ENCODE measurements at regions not wholly inside any gene's neighbourhood (a gene's known extent, or its start where the extent isn't known, plus 50 kb on each side); places are given as distances from the start of the nearest gene placed in this dataset.

DNA sequence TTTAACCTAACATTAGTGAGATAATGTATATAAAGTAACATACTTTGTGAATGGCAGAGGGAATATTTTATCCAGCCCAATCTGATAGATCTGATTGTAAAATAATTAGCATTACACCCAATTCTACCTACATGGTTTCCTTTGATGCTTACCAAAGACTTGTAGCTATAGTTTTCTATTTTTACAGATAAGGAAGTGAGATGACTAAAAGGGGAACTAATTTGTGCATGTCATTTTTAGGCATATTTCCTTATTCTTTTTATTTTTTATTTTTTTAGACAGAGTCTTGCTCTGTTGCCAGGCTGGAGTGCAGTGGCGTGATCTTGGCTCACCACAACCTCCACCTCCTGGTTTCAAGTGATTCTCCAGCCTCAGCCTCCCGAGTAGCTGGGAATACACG, 793.7 kb upstream of the LRRC4C start:
- no peak for TF ChIP-seq EZH2phosphoT487 (IDR thresholded peaks at IDR 0.05; ENCODE audit: low read length)
- TF ChIP-seq, protein P1, sequence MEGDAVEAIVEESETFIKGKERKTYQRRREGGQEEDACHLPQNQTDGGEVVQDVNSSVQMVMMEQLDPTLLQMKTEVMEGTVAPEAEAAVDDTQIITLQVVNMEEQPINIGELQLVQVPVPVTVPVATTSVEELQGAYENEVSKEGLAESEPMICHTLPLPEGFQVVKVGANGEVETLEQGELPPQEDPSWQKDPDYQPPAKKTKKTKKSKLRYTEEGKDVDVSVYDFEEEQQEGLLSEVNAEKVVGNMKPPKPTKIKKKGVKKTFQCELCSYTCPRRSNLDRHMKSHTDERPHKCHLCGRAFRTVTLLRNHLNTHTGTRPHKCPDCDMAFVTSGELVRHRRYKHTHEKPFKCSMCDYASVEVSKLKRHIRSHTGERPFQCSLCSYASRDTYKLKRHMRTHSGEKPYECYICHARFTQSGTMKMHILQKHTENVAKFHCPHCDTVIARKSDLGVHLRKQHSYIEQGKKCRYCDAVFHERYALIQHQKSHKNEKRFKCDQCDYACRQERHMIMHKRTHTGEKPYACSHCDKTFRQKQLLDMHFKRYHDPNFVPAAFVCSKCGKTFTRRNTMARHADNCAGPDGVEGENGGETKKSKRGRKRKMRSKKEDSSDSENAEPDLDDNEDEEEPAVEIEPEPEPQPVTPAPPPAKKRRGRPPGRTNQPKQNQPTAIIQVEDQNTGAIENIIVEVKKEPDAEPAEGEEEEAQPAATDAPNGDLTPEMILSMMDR (IDR thresholded peaks at IDR 0.05; ENCODE audit: low read length), result no peak
- TF ChIP-seq EZH2 (optimal IDR thresholded peaks at IDR 0.05; ENCODE audit: low read depth, low read length), result no peak
- Histone ChIP-seq H3K36me3 (replicated peaks; ENCODE audit: insufficient read depth, low read length) (no peaks in the 10 kb centered on the region), H3K9ac (ENCODE audit: low read length) (no peak overlapping the region), H3K27ac (ENCODE audit: low read length) (no peak overlapping the region), H3K4me2 (ENCODE audit: low read depth, low read length) (no peak overlapping the region), H2AFZ (ENCODE audit: low read length) (no peak overlapping the region), H4K20me1 (ENCODE audit: insufficient read depth, low read length) (no peaks in the 10 kb centered on the region), H3K4me3 (ENCODE audit: low read length) (no peak overlapping the region), H3K9me3 (replicated peaks; ENCODE audit: insufficient read depth, low read length) (no peaks in the 10 kb centered on the region), H3K9me2 (replicated peaks; ENCODE audit: insufficient read depth, low read length) (no peaks in the 10 kb centered on the region), H3K79me2 (ENCODE audit: low read length) (no peaks in the 10 kb centered on the region), H3F3A (ENCODE audit: insufficient read depth, low read length) (no peaks in the 10 kb centered on the region), H3K4me1 (ENCODE audit: low read length) (no peaks in the 10 kb centered on the region), H3K27me3 (replicated peaks; ENCODE audit: insufficient read depth, low read length) (no peaks in the 10 kb centered on the region)
- DNase-seq, result no peak

- Histone ChIP-seq H3K27ac (ENCODE audit: low read length) (no peak overlapping the region), H3K4me1 (ENCODE audit: low read length) (no peaks in the 10 kb centered on the region), H3K36me3 (replicated peaks; ENCODE audit: insufficient read depth, low read length) (no peaks in the 10 kb centered on the region), H3K9me2 (replicated peaks; ENCODE audit: insufficient read depth, low read length) (no peaks in the 10 kb centered on the region), H3K9ac (ENCODE audit: low read length) (no peak overlapping the region), H2AFZ (ENCODE audit: low read length) (no peak overlapping the region), H3K79me2 (ENCODE audit: low read length) (no peaks in the 10 kb centered on the region), H3F3A (ENCODE audit: insufficient read depth, low read length) (no peaks in the 10 kb centered on the region), H3K27me3 (replicated peaks; ENCODE audit: insufficient read depth, low read length) (no peaks in the 10 kb centered on the region), H3K4me2 (ENCODE audit: low read depth, low read length) (no peak overlapping the region), H4K20me1 (ENCODE audit: insufficient read depth, low read length) (no peaks in the 10 kb centered on the region), H3K4me3 (ENCODE audit: low read length) (no peak overlapping the region), H3K9me3 (replicated peaks; ENCODE audit: insufficient read depth, low read length) (no peaks in the 10 kb centered on the region)
- DNase-seq, result no peak
- no peak for TF ChIP-seq EZH2phosphoT487 (IDR thresholded peaks at IDR 0.05; ENCODE audit: low read length)
- TF ChIP-seq, protein P1 (IDR thresholded peaks at IDR 0.05; ENCODE audit: low read length), result no peak
- no peak for TF ChIP-seq EZH2 (optimal IDR thresholded peaks at IDR 0.05; ENCODE audit: low read depth, low read length)
These were observed 796.5 kb upstream of the LRRC4C start for GRCh38 chr11:42255906-42256305.

DNA sequence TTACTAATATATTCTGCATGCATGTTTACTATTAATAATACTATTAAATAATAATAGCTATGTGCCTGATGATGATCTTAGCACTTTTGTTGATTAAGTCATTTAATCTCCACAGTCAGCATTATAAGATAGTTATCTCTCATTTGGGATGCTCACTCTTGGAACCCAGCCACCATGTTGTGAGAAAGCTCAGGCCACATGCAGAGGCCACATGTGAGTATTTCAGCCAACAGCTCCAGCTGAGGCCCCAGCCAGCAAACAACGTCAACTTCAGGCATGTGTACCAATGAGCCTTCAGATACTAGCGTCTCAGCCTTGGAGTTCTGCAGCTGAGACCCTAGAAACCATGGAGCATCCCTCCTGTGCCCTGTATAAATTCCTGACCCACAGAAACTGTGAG, 798.1 kb upstream of the LRRC4C start:
- H3K4me2 ChIP-seq (ENCODE audit: low read depth, low read length), result no peak overlapping the region
- DNase-seq, result no peak
- H2AFZ ChIP-seq (ENCODE audit: low read length), result no peak overlapping the region
- no peak overlapping the region for H3K4me3 ChIP-seq (ENCODE audit: low read length)
- H4K20me1 ChIP-seq (ENCODE audit: insufficient read depth, low read length), result no peaks in the 10 kb centered on the region
- no peaks in the 10 kb centered on the region for H3K36me3 ChIP-seq (replicated peaks; ENCODE audit: insufficient read depth, low read length)
- no peak overlapping the region for H3K9ac ChIP-seq (ENCODE audit: low read length)
- no peaks in the 10 kb centered on the region for H3K79me2 ChIP-seq (ENCODE audit: low read length)
- H3K9me2 ChIP-seq (replicated peaks; ENCODE audit: insufficient read depth, low read length), result no peaks in the 10 kb centered on the region
- H3F3A ChIP-seq (ENCODE audit: insufficient read depth, low read length), result no peaks in the 10 kb centered on the region
- no peaks in the 10 kb centered on the region for H3K4me1 ChIP-seq (ENCODE audit: low read length)
- H3K9me3 ChIP-seq (replicated peaks; ENCODE audit: insufficient read depth, low read length), result no peaks in the 10 kb centered on the region
- H3K27me3 ChIP-seq (replicated peaks; ENCODE audit: insufficient read depth, low read length), result no peaks in the 10 kb centered on the region
- TF ChIP-seq EZH2 (optimal IDR thresholded peaks at IDR 0.05; ENCODE audit: low read depth, low read length), result no peak
- TF ChIP-seq EZH2phosphoT487 (IDR thresholded peaks at IDR 0.05; ENCODE audit: low read length), result no peak
- TF ChIP-seq, protein P1 (IDR thresholded peaks at IDR 0.05; ENCODE audit: low read length), result no peak
- no peak overlapping the region for H3K27ac ChIP-seq (ENCODE audit: low read length)

All from MM.1S (cell line).